Panc1 (cell line): ENCODE measurements at regions not wholly inside any gene's neighbourhood (a gene's known extent, or its start where the extent isn't known, plus 50 kb on each side); places are given as distances from the start of the nearest gene placed in this dataset.

ENCODE experiments used
- ATAC-seq: fragments of 200-7000 bp; cut with Tn5 transposase; 2 replicates; pipeline ENCODE4 v1.9.1; 2020; ENCODE audit warnings: mild to moderate bottlenecking, moderate library complexity
- BruUV-seq: library from RNA; stranded (reverse); fragments of 400-500 nt; replicated peaks from 2 replicates; lab custom pipeline; 2021; lab: Mats Ljungman, UMichigan
- CTCF ChIA-PET: fragments of 300-600 bp; sonication (Branson Sonifier 250); formaldehyde crosslinking; loops from one replicate; lab custom pipeline; 2022; ENCODE audit warnings: antibody characterized with exemption; lab: Charles Lee
- POLR2A ChIA-PET: fragments of 300-600 bp; sonication (Branson Sonifier 250); formaldehyde crosslinking; loops from one replicate; lab custom pipeline; 2022; ENCODE audit warnings: antibody characterized with exemption; lab: Charles Lee
- DNase-seq: peaks from one replicate; pipeline ENCODE4 v3.0.0-alpha.2; 2010; ENCODE audit warnings: low read depth, low spot score
- H3K27ac ChIP-seq: 2 replicates; pipeline ENCODE4 v1.5.1; 2011; ENCODE audit warnings: mild to moderate bottlenecking, low read length, inconsistent platforms
- H3K27me3 ChIP-seq: fragments of 200-500 bp; sonication (Bioruptor generic); 2 replicates; pipeline ENCODE4 v1.6.0; 2014; ENCODE audit warnings: low read length, inconsistent platforms; ENCODE audit not compliant: control insufficient read depth, insufficient read depth
- H3K36me3 ChIP-seq: fragments of 200-500 bp; sonication (Bioruptor generic); 2 replicates; pipeline ENCODE4 v1.5.1; 2014; ENCODE audit warnings: inconsistent platforms, mild to moderate bottlenecking, low read length, moderate library complexity; ENCODE audit not compliant: control insufficient read depth, insufficient read depth
- H3K4me1 ChIP-seq: 2 replicates; pipeline ENCODE4 v1.5.1; 2011; ENCODE audit warnings: inconsistent platforms, mild to moderate bottlenecking, low read length, moderate library complexity; ENCODE audit not compliant: control insufficient read depth, insufficient read depth
- H3K4me3 ChIP-seq, 2 experiments: 2 replicates each; pipeline ENCODE4 v1.5.1; 2011 to 2012; ENCODE audit warnings: low read depth in 2 of 2, low read length in 2 of 2, mild to moderate bottlenecking in 2 of 2, inconsistent platforms in 1 of 2, moderate library complexity in 1 of 2
- H3K9me3 ChIP-seq: fragments of 200-500 bp; sonication (Bioruptor generic); 2 replicates; pipeline ENCODE4 v1.5.1; 2014; ENCODE audit warnings: low read depth, mild to moderate bottlenecking, inconsistent platforms, low read length, moderate library complexity; ENCODE audit not compliant: control insufficient read depth, insufficient read depth
- CTCF ChIP-seq: fragments of 450-650 bp; IDR thresholded peaks from 2 replicates; pipeline ENCODE4 v1.5.1; 2017; ENCODE audit warnings: mild to moderate bottlenecking
- POLR2AphosphoS5 ChIP-seq: IDR thresholded peaks from 2 replicates; pipeline ENCODE4 v1.6.1; 2012; ENCODE audit warnings: mild to moderate bottlenecking, low read depth, low read length, moderate library complexity
- REST ChIP-seq, 2 experiments: IDR thresholded peaks; 2 replicates each; pipeline ENCODE4 v1.6.1; 2011 to 2012; ENCODE audit warnings: low read depth in 2 of 2, control low read depth in 1 of 2, low read length in 1 of 2, mild to moderate bottlenecking in 1 of 2, moderate library complexity in 1 of 2; ENCODE audit not compliant: insufficient read depth in 1 of 2
- SIN3A ChIP-seq: IDR thresholded peaks from 2 replicates; pipeline ENCODE4 v1.6.1; 2012; ENCODE audit warnings: low read depth, mild to moderate bottlenecking, low read length, moderate library complexity, borderline replicate concordance; ENCODE audit not compliant: insufficient read depth
- TCF7L2 ChIP-seq: IDR thresholded peaks from 2 replicates; pipeline ENCODE4 v1.6.1; 2011; ENCODE audit warnings: mild to moderate bottlenecking, low read depth, low read length, inconsistent platforms
- in situ Hi-C: cut with HindIII; loops from 2 replicates; pipeline ENCODE4 v1.10.0; 2016; ENCODE audit warnings: low sequenced_read_pairs, low pct_unique_long_range_greater_than_20kb
- intact Hi-C: fragments of 100-400 bp; cut with micrococcal nuclease; formaldehyde crosslinking; loops from one replicate; pipeline ENCODE4 v1.10.0; 2022; ENCODE audit not compliant: unreplicated experiment

GRCh38 chr4:129966175-129966574 lies 870.2 kb downstream of the C4orf33 start:
- Histone ChIP-seq H3K9me3 (no peaks in the 10 kb centered on the region), H3K36me3 (no peaks in the 10 kb centered on the region), H3K4me3 (no peak overlapping the region), H3K27ac (no peak overlapping the region), H3K4me1 (no peaks in the 10 kb centered on the region), H3K27me3 (no peaks in the 10 kb centered on the region)
- POLR2A ChIA-PET = no interaction called here
- TF ChIP-seq SIN3A = no peak
- no peak for TF ChIP-seq REST (IDR thresholded peaks at IDR 0.05; ENCODE audit: insufficient read depth in 1 of 2, low read depth in 2 of 2, low read length in 1 of 2)
- TF ChIP-seq POLR2AphosphoS5 = no peak
- no peak for TF ChIP-seq CTCF
- TF ChIP-seq TCF7L2 = no peak
- intact Hi-C loops (no loop called here), in situ Hi-C loops (no loop called here)
- CTCF ChIA-PET = no interaction called here
- BruUV-seq = no TSS peak
- DNase-seq (no peak), ATAC-seq (no peak)

GRCh38 chr4:129968366-129968765 lies 872.4 kb downstream of the C4orf33 start:
- no peak overlapping the region for H3K27ac ChIP-seq
- intact Hi-C loops = no loop called here
- CTCF ChIA-PET = no interaction called here
- no TSS peak for BruUV-seq
- no peaks in the 10 kb centered on the region for H3K4me1 ChIP-seq
- in situ Hi-C loops = no loop called here
- no peaks in the 10 kb centered on the region for H3K9me3 ChIP-seq
- DNase-seq (no peak), ATAC-seq (no peak)
- no peak overlapping the region for H3K4me3 ChIP-seq
- POLR2A ChIA-PET = no interaction called here
- H3K36me3 ChIP-seq = no peaks in the 10 kb centered on the region
- H3K27me3 ChIP-seq = no peaks in the 10 kb centered on the region
- TF ChIP-seq TCF7L2 (no peak), POLR2AphosphoS5 (no peak), REST (IDR thresholded peaks at IDR 0.05; ENCODE audit: insufficient read depth in 1 of 2, low read depth in 2 of 2, low read length in 1 of 2) (no peak), SIN3A (no peak), CTCF (no peak)
